ENCODE measurements at regions not wholly inside any gene's neighbourhood (a gene's known extent, or its start where the extent isn't known, plus 50 kb on each side); places are given as distances from the start of the nearest gene placed in this dataset.

DNA sequence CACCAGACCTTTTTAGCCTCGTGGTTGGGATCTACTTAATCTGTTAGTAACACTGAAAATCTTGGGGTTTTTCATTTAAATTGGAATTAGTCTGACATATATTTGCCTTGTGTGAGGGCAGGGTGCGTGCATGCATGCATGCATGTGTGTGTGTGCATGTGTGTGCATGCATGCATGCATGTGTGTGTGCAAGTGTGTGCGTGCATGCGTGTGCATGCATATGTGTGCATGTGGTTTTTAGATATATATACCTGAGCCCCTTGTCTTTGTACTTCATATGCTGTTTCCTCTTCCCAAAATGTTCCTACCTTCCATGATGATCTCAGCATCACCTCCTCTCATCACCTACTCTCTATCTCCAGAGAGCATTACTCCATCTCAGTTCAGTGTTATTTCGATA lies 66.3 kb upstream of the BCL11B start (continued):
- no peak for TF ChIP-seq GTF2F1 (IDR thresholded peaks at IDR 0.05; ENCODE audit: borderline replicate concordance, low read depth, low read length)
- no peak for TF ChIP-seq ASH2L (IDR thresholded peaks at IDR 0.05; ENCODE audit: low read length)
- no peak for TF ChIP-seq CBX8 (IDR thresholded peaks at IDR 0.05; ENCODE audit: borderline replicate concordance, low read depth, low read length)
